IMR-90 (cell line): ENCODE measurements at regions not wholly inside any gene's neighbourhood (a gene's known extent, or its start where the extent isn't known, plus 50 kb on each side); places are given as distances from the start of the nearest gene placed in this dataset.

Experiments used
- BHLHE40 ChIP-seq: fragments of 150-350 bp; IDR thresholded peaks from 2 replicates; pipeline ENCODE4 v1.6.1; 2016; ENCODE audit warnings: mild to moderate bottlenecking, low read depth, low read length
- CEBPB ChIP-seq: IDR thresholded peaks from 2 replicates; pipeline ENCODE4 v1.6.1; 2012; ENCODE audit warnings: low read depth, low read length, improper control_type of control experiment
- CTCF ChIP-seq: conservative IDR thresholded peaks from 2 replicates; pipeline ENCODE4 v1.5.1; 2012; ENCODE audit warnings: mild to moderate bottlenecking, low read depth, low read length, improper control_type of control experiment
- ELK1 ChIP-seq: fragments of 150-350 bp; IDR thresholded peaks from 2 replicates; pipeline ENCODE4 v1.6.1; 2016; ENCODE audit warnings: low read depth, mild to moderate bottlenecking, low read length, moderate library complexity, borderline replicate concordance
- MAFK ChIP-seq: IDR thresholded peaks from 2 replicates; pipeline ENCODE4 v1.6.1; 2012; ENCODE audit warnings: low read depth, low read length, improper control_type of control experiment
- MAZ ChIP-seq: IDR thresholded peaks from 2 replicates; pipeline ENCODE4 v1.6.1; 2012; ENCODE audit warnings: low read depth, mild to moderate bottlenecking, low read length, improper control_type of control experiment, moderate library complexity, borderline replicate concordance
- NFE2L2 ChIP-seq: fragments of 150-350 bp; IDR thresholded peaks from 2 replicates; pipeline ENCODE4 v1.6.1; 2016; ENCODE audit warnings: low read depth, mild to moderate bottlenecking, low read length
- POLR2A ChIP-seq: IDR thresholded peaks from 2 replicates; pipeline ENCODE4 v1.6.1; 2012; ENCODE audit warnings: mild to moderate bottlenecking, low read depth, low read length
- RAD21 ChIP-seq: IDR thresholded peaks from 2 replicates; pipeline ENCODE4 v1.6.1; 2012; ENCODE audit warnings: low read length, improper control_type of control experiment
- RCOR1 ChIP-seq: IDR thresholded peaks from 2 replicates; pipeline ENCODE4 v1.6.1; 2012; ENCODE audit warnings: mild to moderate bottlenecking, low read length, improper control_type of control experiment; ENCODE audit not compliant: insufficient replicate concordance
- RFX5 ChIP-seq: IDR thresholded peaks from 2 replicates; pipeline ENCODE4 v1.8.0; 2012; ENCODE audit warnings: low read depth, mild to moderate bottlenecking, low read length, moderate library complexity
- USF2 ChIP-seq: fragments of 150-350 bp; IDR thresholded peaks from 2 replicates; pipeline ENCODE4 v1.6.1; 2017; ENCODE audit warnings: mild to moderate bottlenecking, antibody characterized with exemption, low read length, low read depth

- no peak for TF ChIP-seq CTCF
- no peak for TF ChIP-seq CEBPB
- no peak for TF ChIP-seq POLR2A
- TF ChIP-seq RAD21 = no peak
- TF ChIP-seq MAZ = no peak
- no peak for TF ChIP-seq BHLHE40
- no peak for TF ChIP-seq RCOR1
- TF ChIP-seq USF2 = no peak
- TF ChIP-seq ELK1 = no peak
- no peak for TF ChIP-seq MAFK
- no peak for TF ChIP-seq NFE2L2
- TF ChIP-seq RFX5 = no peak
Measured at GRCh38 chr7:32212321-32212720, 142.1 kb upstream of the PDE1C start.
